Kidney epithelial cell (primary cell): ENCODE measurements at regions not wholly inside any gene's neighbourhood (a gene's known extent, or its start where the extent isn't known, plus 50 kb on each side); places are given as distances from the start of the nearest gene placed in this dataset.

Experiments used
- DNase-seq: peaks from one replicate; pipeline ENCODE4 v3.0.0-alpha.2; 2010; ENCODE audit warnings: low read depth
- H3K27me3 ChIP-seq: 2 replicates; pipeline ENCODE4 v1.6.0; 2011; ENCODE audit warnings: low read length; ENCODE audit not compliant: control insufficient read depth, insufficient read depth
- H3K36me3 ChIP-seq: 2 replicates; pipeline ENCODE4 v1.5.1; 2011; ENCODE audit warnings: low read length; ENCODE audit not compliant: control insufficient read depth, insufficient read depth
- H3K4me3 ChIP-seq: 2 replicates; pipeline ENCODE4 v1.5.1; 2011; ENCODE audit warnings: low read depth, mild to moderate bottlenecking, control low read depth, low read length
- TF ChIP-seq, protein P1 (sequence below): IDR thresholded peaks from 2 replicates; pipeline ENCODE4 v1.5.1; 2011; ENCODE audit warnings: mild to moderate bottlenecking, moderate library complexity, low read length, control low read depth, inconsistent platforms; ENCODE audit not compliant: insufficient read depth, poor library complexity, severe bottlenecking

DNA sequence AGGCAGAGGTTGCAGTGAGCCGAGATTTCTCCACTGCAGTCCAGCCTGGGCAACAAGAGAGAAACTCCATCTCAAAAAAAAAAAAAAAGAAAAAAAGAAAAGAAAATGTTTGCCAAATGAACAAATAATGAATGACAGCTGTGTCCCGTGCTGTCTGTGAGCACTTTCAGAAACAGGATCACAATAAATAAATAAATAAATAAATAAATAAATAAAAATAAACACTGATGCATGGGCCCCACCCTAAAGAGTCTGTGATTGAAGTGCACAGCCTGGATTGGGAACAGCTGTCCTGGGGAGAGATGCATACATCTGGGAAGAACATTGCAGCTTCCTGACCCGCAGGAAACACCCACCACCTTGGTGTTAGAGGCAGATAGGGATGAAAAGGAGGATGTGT is 123.6 kb downstream of the NPTX2 start:
- no peak for DNase-seq
- TF ChIP-seq, protein P1, sequence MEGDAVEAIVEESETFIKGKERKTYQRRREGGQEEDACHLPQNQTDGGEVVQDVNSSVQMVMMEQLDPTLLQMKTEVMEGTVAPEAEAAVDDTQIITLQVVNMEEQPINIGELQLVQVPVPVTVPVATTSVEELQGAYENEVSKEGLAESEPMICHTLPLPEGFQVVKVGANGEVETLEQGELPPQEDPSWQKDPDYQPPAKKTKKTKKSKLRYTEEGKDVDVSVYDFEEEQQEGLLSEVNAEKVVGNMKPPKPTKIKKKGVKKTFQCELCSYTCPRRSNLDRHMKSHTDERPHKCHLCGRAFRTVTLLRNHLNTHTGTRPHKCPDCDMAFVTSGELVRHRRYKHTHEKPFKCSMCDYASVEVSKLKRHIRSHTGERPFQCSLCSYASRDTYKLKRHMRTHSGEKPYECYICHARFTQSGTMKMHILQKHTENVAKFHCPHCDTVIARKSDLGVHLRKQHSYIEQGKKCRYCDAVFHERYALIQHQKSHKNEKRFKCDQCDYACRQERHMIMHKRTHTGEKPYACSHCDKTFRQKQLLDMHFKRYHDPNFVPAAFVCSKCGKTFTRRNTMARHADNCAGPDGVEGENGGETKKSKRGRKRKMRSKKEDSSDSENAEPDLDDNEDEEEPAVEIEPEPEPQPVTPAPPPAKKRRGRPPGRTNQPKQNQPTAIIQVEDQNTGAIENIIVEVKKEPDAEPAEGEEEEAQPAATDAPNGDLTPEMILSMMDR = no peak

DNA sequence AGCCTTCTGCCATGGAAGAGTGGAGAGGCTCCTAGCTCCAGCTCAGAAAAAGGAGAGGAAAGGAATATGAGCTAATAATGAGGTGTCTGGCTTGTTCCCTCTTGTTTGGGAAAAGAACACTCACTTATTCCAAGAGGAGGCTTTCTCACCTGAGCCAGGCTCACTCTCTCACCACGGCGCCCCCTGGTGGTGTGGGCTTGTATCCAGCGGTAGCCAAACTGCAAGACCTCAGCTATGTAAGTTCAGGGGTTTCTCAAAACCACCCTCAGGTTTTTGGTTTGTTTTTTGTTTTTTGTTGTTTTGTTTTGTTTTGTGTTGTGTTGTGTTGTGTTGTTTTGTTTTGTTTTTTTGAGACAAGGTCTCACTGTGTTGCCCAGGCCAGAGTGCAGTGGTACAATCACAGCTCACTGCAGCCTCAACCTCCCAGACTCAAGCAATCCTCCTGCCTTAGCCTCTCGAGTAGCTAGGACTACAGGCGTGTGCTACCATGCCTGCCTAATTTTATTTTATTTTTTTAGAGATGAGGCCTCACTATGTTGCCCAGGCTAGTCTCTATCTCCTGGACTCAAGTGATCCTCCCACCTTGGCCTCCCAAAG is 124.0 kb downstream of the TMEM130 start:
- Histone ChIP-seq H3K4me3 (no peak overlapping the region), H3K27me3 (no peaks in the 10 kb centered on the region), H3K36me3 (no peaks in the 10 kb centered on the region)
- TF ChIP-seq, protein P1 = peak; percentile 85
- DNase-seq = no peak

More for the DNA sequence above, 123.6 kb downstream of the NPTX2 start:
- Histone ChIP-seq H3K36me3 (no peaks in the 10 kb centered on the region), H3K27me3 (no peaks in the 10 kb centered on the region), H3K4me3 (no peak overlapping the region)

- no peaks in the 10 kb centered on the region for H3K27me3 ChIP-seq
- no peak overlapping the region for H3K4me3 ChIP-seq
- no peaks in the 10 kb centered on the region for H3K36me3 ChIP-seq
- TF ChIP-seq, protein P1 = no peak
- no peak for DNase-seq
These were observed 121.7 kb downstream of the TMEM130 start for GRCh38 chr7:98748090-98748489.

- Histone ChIP-seq H3K4me3 (no peak overlapping the region), H3K27me3 (no peaks in the 10 kb centered on the region), H3K36me3 (no peaks in the 10 kb centered on the region)
- no peak for DNase-seq
- TF ChIP-seq, protein P1 = no peak
These were observed 116.6 kb downstream of the TMEM130 start for GRCh38 chr7:98753176-98753575.

DNA sequence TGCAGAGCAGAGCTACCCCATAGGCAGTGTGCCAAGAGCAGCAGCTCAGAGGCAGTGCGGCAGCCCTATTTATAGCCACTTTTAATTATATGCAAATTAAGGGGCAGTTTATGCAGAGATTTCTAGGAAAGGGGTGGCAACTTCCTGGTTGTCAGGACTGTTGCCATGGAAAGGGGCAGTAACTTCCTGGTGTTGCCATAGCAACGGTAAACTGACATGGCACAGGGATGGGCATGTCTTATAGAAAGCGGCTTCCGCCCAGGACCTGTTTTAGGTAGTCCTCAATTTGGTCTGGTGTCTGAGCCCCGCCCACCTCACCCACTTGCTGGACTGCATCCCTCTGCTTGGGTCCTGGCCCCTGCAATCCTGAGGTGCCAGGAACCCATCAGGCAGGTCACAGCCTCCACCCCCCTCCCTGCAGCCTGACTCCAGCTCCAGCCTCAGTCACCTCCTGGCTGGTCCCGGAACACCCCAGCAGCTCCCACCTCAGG is 115.8 kb downstream of the TMEM130 start:
- no peak for DNase-seq
- Histone ChIP-seq H3K4me3 (no peak overlapping the region), H3K36me3 (no peaks in the 10 kb centered on the region), H3K27me3 (no peaks in the 10 kb centered on the region)
- TF ChIP-seq, protein P1 = no peak
